ENCODE measurements at regions not wholly inside any gene's neighbourhood (a gene's known extent, or its start where the extent isn't known, plus 50 kb on each side); places are given as distances from the start of the nearest gene placed in this dataset.

- Histone ChIP-seq H3K9me2 (replicated peaks; ENCODE audit: insufficient read depth, low read length) (no peaks in the 10 kb centered on the region), H3K79me2 (ENCODE audit: low read length) (no peaks in the 10 kb centered on the region), H3K27me3 (replicated peaks; ENCODE audit: insufficient read depth, low read length) (no peaks in the 10 kb centered on the region), H3F3A (ENCODE audit: insufficient read depth, low read length) (no peaks in the 10 kb centered on the region), H3K4me2 (ENCODE audit: low read depth, low read length) (no peak overlapping the region), H4K20me1 (ENCODE audit: insufficient read depth, low read length) (no peaks in the 10 kb centered on the region), H3K9me3 (replicated peaks; ENCODE audit: insufficient read depth, low read length) (no peaks in the 10 kb centered on the region), H2AFZ (ENCODE audit: low read length) (no peak overlapping the region), H3K9ac (ENCODE audit: low read length) (no peak overlapping the region), H3K27ac (ENCODE audit: low read length) (no peak overlapping the region), H3K36me3 (replicated peaks; ENCODE audit: insufficient read depth, low read length) (no peaks in the 10 kb centered on the region), H3K4me3 (ENCODE audit: low read length) (no peak overlapping the region), H3K4me1 (ENCODE audit: low read length) (no peaks in the 10 kb centered on the region)
- no peak for DNase-seq
- TF ChIP-seq EZH2phosphoT487 (IDR thresholded peaks at IDR 0.05; ENCODE audit: low read length) = no peak
- TF ChIP-seq EZH2 (optimal IDR thresholded peaks at IDR 0.05; ENCODE audit: low read depth, low read length) = no peak
- TF ChIP-seq, protein P1, sequence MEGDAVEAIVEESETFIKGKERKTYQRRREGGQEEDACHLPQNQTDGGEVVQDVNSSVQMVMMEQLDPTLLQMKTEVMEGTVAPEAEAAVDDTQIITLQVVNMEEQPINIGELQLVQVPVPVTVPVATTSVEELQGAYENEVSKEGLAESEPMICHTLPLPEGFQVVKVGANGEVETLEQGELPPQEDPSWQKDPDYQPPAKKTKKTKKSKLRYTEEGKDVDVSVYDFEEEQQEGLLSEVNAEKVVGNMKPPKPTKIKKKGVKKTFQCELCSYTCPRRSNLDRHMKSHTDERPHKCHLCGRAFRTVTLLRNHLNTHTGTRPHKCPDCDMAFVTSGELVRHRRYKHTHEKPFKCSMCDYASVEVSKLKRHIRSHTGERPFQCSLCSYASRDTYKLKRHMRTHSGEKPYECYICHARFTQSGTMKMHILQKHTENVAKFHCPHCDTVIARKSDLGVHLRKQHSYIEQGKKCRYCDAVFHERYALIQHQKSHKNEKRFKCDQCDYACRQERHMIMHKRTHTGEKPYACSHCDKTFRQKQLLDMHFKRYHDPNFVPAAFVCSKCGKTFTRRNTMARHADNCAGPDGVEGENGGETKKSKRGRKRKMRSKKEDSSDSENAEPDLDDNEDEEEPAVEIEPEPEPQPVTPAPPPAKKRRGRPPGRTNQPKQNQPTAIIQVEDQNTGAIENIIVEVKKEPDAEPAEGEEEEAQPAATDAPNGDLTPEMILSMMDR (IDR thresholded peaks at IDR 0.05; ENCODE audit: low read length) = no peak
These were observed 127.3 kb upstream of the FAT4 start for GRCh38 chr4:125187226-125188176.

- no peaks in the 10 kb centered on the region for H3K9me3 ChIP-seq (replicated peaks; ENCODE audit: insufficient read depth, low read length)
- H3K4me3 ChIP-seq (ENCODE audit: low read length) = no peak overlapping the region
- H3F3A ChIP-seq (ENCODE audit: insufficient read depth, low read length) = no peaks in the 10 kb centered on the region
- no peaks in the 10 kb centered on the region for H3K4me1 ChIP-seq (ENCODE audit: low read length)
- H3K27ac ChIP-seq (ENCODE audit: low read length) = no peak overlapping the region
- H4K20me1 ChIP-seq (ENCODE audit: insufficient read depth, low read length) = no peaks in the 10 kb centered on the region
- no peak overlapping the region for H3K9ac ChIP-seq (ENCODE audit: low read length)
- no peak for DNase-seq
- no peaks in the 10 kb centered on the region for H3K27me3 ChIP-seq (replicated peaks; ENCODE audit: insufficient read depth, low read length)
- no peaks in the 10 kb centered on the region for H3K9me2 ChIP-seq (replicated peaks; ENCODE audit: insufficient read depth, low read length)
- H3K4me2 ChIP-seq (ENCODE audit: low read depth, low read length) = no peak overlapping the region
- H3K36me3 ChIP-seq (replicated peaks; ENCODE audit: insufficient read depth, low read length) = no peaks in the 10 kb centered on the region
- no peaks in the 10 kb centered on the region for H3K79me2 ChIP-seq (ENCODE audit: low read length)
- TF ChIP-seq, protein P1 (IDR thresholded peaks at IDR 0.05; ENCODE audit: low read length) = no peak
- TF ChIP-seq EZH2 (optimal IDR thresholded peaks at IDR 0.05; ENCODE audit: low read depth, low read length) (no peak), EZH2phosphoT487 (IDR thresholded peaks at IDR 0.05; ENCODE audit: low read length) (no peak)
- no peak overlapping the region for H2AFZ ChIP-seq (ENCODE audit: low read length)
These were observed 130.6 kb upstream of the FAT4 start for GRCh38 chr4:125184116-125184515.

DNA sequence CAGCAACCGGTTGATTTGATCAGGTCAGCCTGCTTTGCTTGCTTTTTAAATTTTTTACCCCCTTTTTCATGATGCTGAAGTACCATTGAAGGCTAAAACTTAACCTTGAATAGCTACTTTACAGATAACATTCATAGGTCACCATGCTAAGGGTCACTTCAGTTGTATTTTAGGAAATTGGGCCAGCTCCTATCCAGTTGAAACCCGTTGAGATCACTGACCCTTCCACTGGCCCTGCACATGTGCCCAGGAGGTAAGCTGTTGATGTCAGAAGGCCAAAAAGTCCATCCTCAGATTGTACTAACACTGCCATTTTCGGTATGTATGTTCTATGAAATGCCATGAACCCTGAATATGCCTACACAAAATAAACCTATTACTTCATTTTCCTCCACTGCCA lies 133.0 kb upstream of the FAT4 start:
- TF ChIP-seq EZH2 (optimal IDR thresholded peaks at IDR 0.05; ENCODE audit: low read depth, low read length) (no peak), EZH2phosphoT487 (IDR thresholded peaks at IDR 0.05; ENCODE audit: low read length) (no peak)
- TF ChIP-seq, protein P1 (IDR thresholded peaks at IDR 0.05; ENCODE audit: low read length) = no peak
- Histone ChIP-seq H3F3A (ENCODE audit: insufficient read depth, low read length) (no peaks in the 10 kb centered on the region), H3K9ac (ENCODE audit: low read length) (no peak overlapping the region), H3K4me1 (ENCODE audit: low read length) (no peaks in the 10 kb centered on the region), H3K27me3 (replicated peaks; ENCODE audit: insufficient read depth, low read length) (no peaks in the 10 kb centered on the region), H3K9me2 (replicated peaks; ENCODE audit: insufficient read depth, low read length) (no peaks in the 10 kb centered on the region), H2AFZ (ENCODE audit: low read length) (no peak overlapping the region), H3K36me3 (replicated peaks; ENCODE audit: insufficient read depth, low read length) (no peaks in the 10 kb centered on the region), H3K27ac (ENCODE audit: low read length) (no peak overlapping the region), H3K4me2 (ENCODE audit: low read depth, low read length) (no peak overlapping the region), H4K20me1 (ENCODE audit: insufficient read depth, low read length) (no peaks in the 10 kb centered on the region), H3K9me3 (replicated peaks; ENCODE audit: insufficient read depth, low read length) (no peaks in the 10 kb centered on the region), H3K4me3 (ENCODE audit: low read length) (no peak overlapping the region), H3K79me2 (ENCODE audit: low read length) (no peaks in the 10 kb centered on the region)
- no peak for DNase-seq
